Gastrocnemius medialis (tissue), 4 donors: ENCODE measurements at regions not wholly inside any gene's neighbourhood (a gene's known extent, or its start where the extent isn't known, plus 50 kb on each side); places are given as distances from the start of the nearest gene placed in this dataset.

Experiments
- ATAC-seq, 2 donors: fragments of 150-250 bp; one replicate each; pipeline ENCODE4 v1.9.1; 2016
- DNase-seq, 2 donors: peaks; one replicate each; pipeline ENCODE4 v3.0.0-alpha.2; 2019
- H3K27ac ChIP-seq, 4 donors: fragments of 200-600 bp; sonication (generic); 1 replicate in 1 of 4; 2 replicates in 3 of 4; pipeline ENCODE4 v1.5.1; 2016 to 2018; ENCODE audit warnings: mild to moderate bottlenecking in 2 of 4, moderate library complexity in 1 of 4
- H3K27me3 ChIP-seq, 3 donors: fragments of 200-600 bp; sonication (generic) in 2 of 3; 1 replicate in 1 of 3; 2 replicates in 2 of 3; pipeline versions ENCODE4 v1.5.1 to v1.6.0; 2016 to 2019; ENCODE audit warnings: mild to moderate bottlenecking in 1 of 3, moderate library complexity in 1 of 3
- H3K36me3 ChIP-seq, 2 donors: fragments of 200-600 bp; sonication (generic) in 1 of 2; one replicate each; pipeline ENCODE4 v1.5.1; 2017 to 2018
- H3K4me1 ChIP-seq, 2 donors: fragments of 200-600 bp; sonication (generic) in 1 of 2; one replicate each; pipeline ENCODE4 v1.5.1; 2016 to 2017; ENCODE audit warnings: mild to moderate bottlenecking in 2 of 2
- H3K4me3 ChIP-seq, 4 donors: fragments of 200-600 bp; sonication (generic) in 3 of 4; 1 replicate in 1 of 4; 2 replicates in 3 of 4; pipeline ENCODE4 v1.5.1; 2016 to 2019; ENCODE audit warnings: mild to moderate bottlenecking in 2 of 4
- H3K9me3 ChIP-seq, 3 donors: fragments of 200-600 bp; sonication (generic) in 2 of 3; 1 replicate in 1 of 3; 2 replicates in 2 of 3; pipeline ENCODE4 v1.5.1; 2016 to 2019
- CTCF ChIP-seq, 5 experiments: fragments of 450-650 bp in 3 of 5; fragments of 200-600 bp in 2 of 5; sonication (generic) in 2 of 5; IDR thresholded peaks in 4 of 5; conservative IDR thresholded peaks in 1 of 5; 1 replicate in 4 of 5; 2 replicates in 1 of 5; pipeline ENCODE4 v1.5.1; 2016 to 2019; ENCODE audit warnings: antibody characterized with exemption in 5 of 5, mild to moderate bottlenecking in 3 of 5, moderate library complexity in 3 of 5
- POLR2A ChIP-seq, 2 donors: fragments of 450-650 bp; IDR thresholded peaks; one replicate each; pipeline ENCODE4 v1.6.1; 2017; ENCODE audit warnings: antibody characterized with exemption in 2 of 2, mild to moderate bottlenecking in 2 of 2, moderate library complexity in 2 of 2
- in situ Hi-C, 4 donors: fragments of 200-750 bp; cut with MboI; loops; one replicate each; pipeline versions ENCODE4 v1.15.0 to v1.8.0; 2017; ENCODE audit warnings: low sequenced_read_pairs in 4 of 4
- intact Hi-C: fragments of 100-400 bp; cut with DNase I; formaldehyde crosslinking; loops from one replicate; pipeline ENCODE4 v1.15.1; 2023; ENCODE audit warnings: low total_unique reads

- TF ChIP-seq POLR2A (IDR thresholded peaks at IDR 0.05) (no peak), CTCF (IDR thresholded peaks at IDR 0.05 in 4 of 5, conservative IDR thresholded peaks at IDR 0.05 in 1 of 5) (no peak)
- in situ Hi-C loops: no loop called here
- no peaks in the 10 kb centered on the region for H3K27me3 ChIP-seq
Observed at GRCh38 chr14:28651148-28651547, 115.4 kb upstream of the FOXG1 start.

GRCh38 chr14:28652782-28653181 lies 113.8 kb upstream of the FOXG1 start:
- in situ Hi-C loops (no loop called here), intact Hi-C loops (no loop called here)
- no peak overlapping the region for H3K4me3 ChIP-seq
- no peaks in the 10 kb centered on the region for H3K9me3 ChIP-seq
- ATAC-seq (no peak), DNase-seq (no peak)
- no peaks in the 10 kb centered on the region for H3K27me3 ChIP-seq
- no peaks in the 10 kb centered on the region for H3K36me3 ChIP-seq
- no peak for TF ChIP-seq POLR2A (IDR thresholded peaks at IDR 0.05)
- TF ChIP-seq CTCF (IDR thresholded peaks at IDR 0.05 in 4 of 5, conservative IDR thresholded peaks at IDR 0.05 in 1 of 5): no peak
- H3K4me1 ChIP-seq: no peaks in the 10 kb centered on the region
- no peak overlapping the region for H3K27ac ChIP-seq

More at GRCh38 chr14:28651148-28651547, 115.4 kb upstream of the FOXG1 start:
- ATAC-seq: no peak
- Histone ChIP-seq H3K27ac (no peak overlapping the region), H3K9me3 (no peaks in the 10 kb centered on the region), H3K4me3 (no peak overlapping the region), H3K4me1 (no peaks in the 10 kb centered on the region), H3K36me3 (no peaks in the 10 kb centered on the region)
- intact Hi-C loops: no loop called here
- no peak for DNase-seq

GRCh38 chr14:28653521-28653920 lies 113.1 kb upstream of the FOXG1 start:
- in situ Hi-C loops: no loop called here
- no peak for DNase-seq
- Histone ChIP-seq H3K9me3 (no peaks in the 10 kb centered on the region), H3K27me3 (no peaks in the 10 kb centered on the region), H3K27ac (no peak overlapping the region), H3K36me3 (no peaks in the 10 kb centered on the region), H3K4me1 (no peaks in the 10 kb centered on the region), H3K4me3 (no peak overlapping the region)
- ATAC-seq: no peak
- TF ChIP-seq POLR2A (IDR thresholded peaks at IDR 0.05) (no peak), CTCF (IDR thresholded peaks at IDR 0.05 in 4 of 5, conservative IDR thresholded peaks at IDR 0.05 in 1 of 5) (no peak)
- intact Hi-C loops: no loop called here

GRCh38 chr14:28656704-28657255 lies 109.8 kb upstream of the FOXG1 start:
- no peak for TF ChIP-seq POLR2A (IDR thresholded peaks at IDR 0.05)
- TF ChIP-seq CTCF (IDR thresholded peaks at IDR 0.05 in 4 of 5, conservative IDR thresholded peaks at IDR 0.05 in 1 of 5): no peak
- ATAC-seq (no peak), DNase-seq (no peak)
- in situ Hi-C loops: no loop called here
- H3K4me3 ChIP-seq: no peak overlapping the region
- H3K9me3 ChIP-seq: no peaks in the 10 kb centered on the region
- no peaks in the 10 kb centered on the region for H3K4me1 ChIP-seq
- intact Hi-C loops: no loop called here
- no peaks in the 10 kb centered on the region for H3K27me3 ChIP-seq
- H3K36me3 ChIP-seq: no peaks in the 10 kb centered on the region
- no peak overlapping the region for H3K27ac ChIP-seq

- ATAC-seq: no peak
- H3K27ac ChIP-seq: no peak overlapping the region
- DNase-seq: no peak
- H3K4me3 ChIP-seq: no peak overlapping the region
- in situ Hi-C loops (no loop called here), intact Hi-C loops (no loop called here)
- H3K27me3 ChIP-seq: no peaks in the 10 kb centered on the region
- H3K9me3 ChIP-seq: no peaks in the 10 kb centered on the region
- H3K4me1 ChIP-seq: no peaks in the 10 kb centered on the region
- no peaks in the 10 kb centered on the region for H3K36me3 ChIP-seq
- TF ChIP-seq CTCF (IDR thresholded peaks at IDR 0.05 in 4 of 5, conservative IDR thresholded peaks at IDR 0.05 in 1 of 5): no peak
- no peak for TF ChIP-seq POLR2A (IDR thresholded peaks at IDR 0.05)
Observed at GRCh38 chr14:28661171-28661772, 105.3 kb upstream of the FOXG1 start.
